Loucy (cell line): ENCODE measurements at regions not wholly inside any gene's neighbourhood (a gene's known extent, or its start where the extent isn't known, plus 50 kb on each side); places are given as distances from the start of the nearest gene placed in this dataset.

Experiments used
- CTCF ChIP-seq: fragments of 200-600 bp; sonication (generic); conservative IDR thresholded peaks from 2 replicates; pipeline ENCODE4 v1.5.1; 2014; ENCODE audit warnings: mild to moderate bottlenecking, antibody characterized with exemption, low read length
- EZH2phosphoT487 ChIP-seq: fragments of 200-600 bp; IDR thresholded peaks from 2 replicates; pipeline ENCODE4 v1.6.1; 2018; ENCODE audit warnings: antibody characterized with exemption, mild to moderate bottlenecking, moderate library complexity, borderline replicate concordance

GRCh38 chr18:47691611-47692010, 238.8 kb downstream of the SMAD2 start:
- no peak for TF ChIP-seq EZH2phosphoT487
- TF ChIP-seq CTCF = no peak
